Activated T-helper 1 cell treated with anti-CD3 and anti-CD28 coated beads, Interleukin-12 subunit alpha, Interleukin-12 subunit beta, Interleukin-2, Interleukin-4 antibody, amounts not matched to agents 30 ng/mL and 10 ng/mL and 1 ng/mL, durations not matched to agents 14 hours and 24 hours and 36 hours (primary cell): ENCODE measurements at regions not wholly inside any gene's neighbourhood (a gene's known extent, or its start where the extent isn't known, plus 50 kb on each side); places are given as distances from the start of the nearest gene placed in this dataset.
A peak's percentile ranks its signal among the peaks of the same experiment; 100 is the strongest.

Experiments used
- DNase-seq: peaks from one replicate; pipeline ENCODE4 v3.0.0; 2021; ENCODE audit warnings: low spot score
- H3K27ac Mint-ChIP-seq: one replicate; pipeline ENCODE4 v1.8.0; 2021; ENCODE audit warnings: mild to moderate bottlenecking, mixed read lengths
- H3K27me3 Mint-ChIP-seq: one replicate; pipeline ENCODE4 v1.8.0; 2022; ENCODE audit warnings: mild to moderate bottlenecking, moderate library complexity, mixed read lengths; ENCODE audit not compliant: insufficient read depth
- H3K36me3 Mint-ChIP-seq: one replicate; pipeline ENCODE4 v1.8.0; 2021; ENCODE audit warnings: low read depth, mixed read lengths
- H3K4me1 Mint-ChIP-seq: one replicate; pipeline ENCODE4 v1.8.0; 2021; ENCODE audit warnings: low read depth, mixed read lengths
- H3K4me3 Mint-ChIP-seq: one replicate; pipeline ENCODE4 v1.8.0; 2021; ENCODE audit warnings: mild to moderate bottlenecking, moderate library complexity, mixed read lengths
- H3K9me3 Mint-ChIP-seq: one replicate; pipeline ENCODE4 v1.8.0; 2021; ENCODE audit warnings: mixed read lengths
- intact Hi-C: fragments of 100-400 bp; cut with micrococcal nuclease; formaldehyde crosslinking; loops from one replicate; pipeline ENCODE4 v1.15.1; 2024

DNA sequence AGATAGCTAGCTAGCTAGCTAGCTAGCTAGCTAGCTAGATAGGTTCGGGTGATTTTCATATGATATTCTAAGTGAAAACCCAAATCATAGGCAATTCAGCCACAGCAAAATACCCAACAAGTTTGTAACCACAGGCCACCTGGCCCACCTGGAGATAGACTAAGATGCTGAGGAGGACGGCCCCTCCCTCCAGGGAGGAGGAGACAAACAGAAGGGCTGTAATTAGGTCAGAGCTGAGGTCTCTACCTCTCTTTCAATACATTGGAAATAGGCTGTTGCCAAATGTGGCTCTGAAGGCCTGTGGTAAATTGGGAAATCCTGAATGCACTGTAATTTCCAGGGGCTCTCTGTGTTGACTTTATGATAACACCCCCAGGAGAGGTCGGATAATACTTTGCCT lies 382.2 kb downstream of the FGF9 start:
- H3K36me3 Mint-ChIP-seq = peaks cover 8% of the 10 kb centered on the region
- peaks cover 19% of the 10 kb centered on the region for H3K9me3 Mint-ChIP-seq
- H3K27me3 Mint-ChIP-seq = peaks cover 5% of the 10 kb centered on the region
- H3K4me3 Mint-ChIP-seq = no peak overlapping the region
- intact Hi-C loops = no loop called here
- H3K4me1 Mint-ChIP-seq = peaks cover 24% of the 10 kb centered on the region
- no peak for DNase-seq
- H3K27ac Mint-ChIP-seq = no peak overlapping the region

DNA sequence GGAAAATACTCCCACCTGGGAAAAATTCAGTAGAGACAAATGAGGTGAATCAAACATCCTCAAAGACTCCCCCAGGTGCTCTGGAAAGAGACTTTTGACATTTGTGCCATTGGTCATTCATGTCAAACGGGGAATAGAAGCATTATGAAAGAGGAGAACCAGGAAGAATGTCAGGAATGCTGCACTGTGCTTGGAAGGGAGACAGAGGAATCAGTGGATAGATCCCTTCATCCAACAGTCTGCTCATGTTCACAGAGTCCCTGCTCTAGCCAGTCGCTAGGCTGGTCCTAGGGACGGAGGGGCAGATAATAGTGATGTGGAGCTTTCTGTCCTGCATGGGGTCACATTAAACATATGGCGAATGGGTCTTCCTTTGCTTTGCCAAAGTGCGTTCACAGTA lies 384.4 kb downstream of the FGF9 start:
- intact Hi-C loops = no loop called here
- Mint-ChIP-seq H3K27ac (no peak overlapping the region), H3K9me3 (peaks cover 13% of the 10 kb centered on the region), H3K4me1 (peaks cover 29% of the 10 kb centered on the region), H3K36me3 (peaks cover 5% of the 10 kb centered on the region), H3K27me3 (peaks cover 5% of the 10 kb centered on the region), H3K4me3 (no peak overlapping the region)
- DNase-seq = no peak

DNA sequence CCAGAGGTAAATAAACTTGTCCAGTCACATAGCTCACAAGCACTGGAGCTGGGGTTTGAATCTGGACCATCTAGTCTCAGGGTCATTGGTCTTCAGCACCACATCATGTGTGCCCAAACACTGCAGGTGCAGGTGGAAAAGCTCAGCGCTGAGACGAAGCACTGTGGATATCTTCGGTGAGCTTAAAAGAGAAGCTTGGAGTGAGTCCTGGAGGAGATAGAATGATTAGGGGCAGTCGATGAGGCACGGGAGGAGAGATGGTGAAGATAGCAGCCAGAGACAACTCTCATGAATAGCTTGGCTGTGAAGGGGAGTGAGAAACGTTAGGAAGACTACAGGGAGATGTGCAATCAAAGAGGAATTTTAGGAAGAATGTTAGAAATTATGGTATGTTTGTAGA lies 389.3 kb downstream of the FGF9 start:
- intact Hi-C loops = loop anchor here (5.0 to 10.0 kb wide), 3 partner anchors 102 to 425 kb away; partner anchors contain the start of gene FGF9
- Mint-ChIP-seq H3K4me1 (peaks cover 58% of the 10 kb centered on the region), H3K4me3 (no peak overlapping the region)

DNA sequence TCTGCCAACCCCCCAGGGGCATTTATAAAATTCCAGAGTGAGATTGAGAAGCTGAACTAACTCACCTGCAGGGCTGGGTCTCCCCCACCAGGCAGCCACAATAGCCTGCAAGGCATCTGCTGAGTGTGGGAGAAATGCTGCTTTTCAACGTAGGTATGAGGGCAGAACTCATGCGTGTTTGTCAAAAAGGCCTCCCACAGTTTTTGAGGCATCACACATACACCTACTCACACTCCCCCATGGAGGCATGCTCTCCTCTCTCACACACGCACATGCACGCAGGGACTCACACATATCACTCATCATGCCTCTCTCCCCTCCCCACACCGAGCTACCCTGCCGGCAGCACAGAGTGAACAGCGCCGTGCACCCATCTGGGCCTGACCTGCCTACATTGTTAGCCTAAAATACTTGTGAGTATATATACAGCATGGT lies 390.5 kb downstream of the FGF9 start:
- Mint-ChIP-seq H3K27ac (peak overlapping the region; percentile 83), H3K4me1 (peaks cover 65% of the 10 kb centered on the region), H3K9me3 (no peaks in the 10 kb centered on the region), H3K36me3 (peaks cover 4% of the 10 kb centered on the region), H3K4me3 (peak overlapping the region; percentile 53), H3K27me3 (no peaks in the 10 kb centered on the region)
- DNase-seq = peak; percentile 28
- intact Hi-C loops = loop anchor here (1.0 to 10.0 kb wide), 4 partner anchors 53 to 427 kb away; partner anchors contain the start of gene FGF9

More for the DNA sequence above, 389.3 kb downstream of the FGF9 start:
- H3K9me3 Mint-ChIP-seq = peaks cover 9% of the 10 kb centered on the region
- H3K27ac Mint-ChIP-seq = peak overlapping the region; percentile 1
- peaks cover under 1% of the 10 kb centered on the region for H3K36me3 Mint-ChIP-seq
- no peak for DNase-seq
- peaks cover 2% of the 10 kb centered on the region for H3K27me3 Mint-ChIP-seq

DNA sequence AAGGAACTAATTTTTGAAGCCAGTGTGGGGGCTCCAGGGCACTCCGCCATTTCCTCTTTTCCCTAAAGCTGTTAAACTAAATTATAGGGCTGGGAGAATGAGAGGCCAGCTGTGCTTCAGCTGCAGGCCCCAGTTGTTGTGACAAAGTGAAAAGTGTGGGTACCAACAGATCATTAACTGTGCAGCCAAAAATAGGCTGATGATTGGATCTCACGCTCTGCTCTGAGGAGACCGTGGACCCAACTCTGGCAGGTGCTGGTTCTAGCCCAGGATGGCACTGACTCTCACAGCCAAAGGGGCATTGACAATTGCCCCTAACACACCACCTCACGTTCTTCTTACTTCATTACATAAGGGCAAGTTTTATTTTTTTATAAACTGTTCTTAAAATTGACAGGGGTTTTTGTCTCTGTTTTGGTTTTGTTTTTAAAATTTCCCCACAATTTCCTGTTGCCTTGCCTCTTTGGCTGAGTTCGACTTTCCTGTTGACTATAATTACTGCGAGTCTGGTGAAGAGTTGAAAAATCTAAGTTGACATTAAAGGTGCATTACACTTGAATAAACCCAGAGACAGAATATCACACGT lies 391.0 kb downstream of the FGF9 start:
- intact Hi-C loops = loop anchor here (1.0 to 10.0 kb wide), 5 partner anchors 12 to 427 kb away; partner anchors contain the start of gene FGF9
- peaks cover 65% of the 10 kb centered on the region for H3K4me1 Mint-ChIP-seq
- no peaks in the 10 kb centered on the region for H3K27me3 Mint-ChIP-seq
- H3K4me3 Mint-ChIP-seq = peak overlapping the region; percentile 53
- H3K9me3 Mint-ChIP-seq = peaks cover 1% of the 10 kb centered on the region
- peaks cover 7% of the 10 kb centered on the region for H3K36me3 Mint-ChIP-seq
- H3K27ac Mint-ChIP-seq = peak overlapping the region; percentile 83
- DNase-seq = no peak

DNA sequence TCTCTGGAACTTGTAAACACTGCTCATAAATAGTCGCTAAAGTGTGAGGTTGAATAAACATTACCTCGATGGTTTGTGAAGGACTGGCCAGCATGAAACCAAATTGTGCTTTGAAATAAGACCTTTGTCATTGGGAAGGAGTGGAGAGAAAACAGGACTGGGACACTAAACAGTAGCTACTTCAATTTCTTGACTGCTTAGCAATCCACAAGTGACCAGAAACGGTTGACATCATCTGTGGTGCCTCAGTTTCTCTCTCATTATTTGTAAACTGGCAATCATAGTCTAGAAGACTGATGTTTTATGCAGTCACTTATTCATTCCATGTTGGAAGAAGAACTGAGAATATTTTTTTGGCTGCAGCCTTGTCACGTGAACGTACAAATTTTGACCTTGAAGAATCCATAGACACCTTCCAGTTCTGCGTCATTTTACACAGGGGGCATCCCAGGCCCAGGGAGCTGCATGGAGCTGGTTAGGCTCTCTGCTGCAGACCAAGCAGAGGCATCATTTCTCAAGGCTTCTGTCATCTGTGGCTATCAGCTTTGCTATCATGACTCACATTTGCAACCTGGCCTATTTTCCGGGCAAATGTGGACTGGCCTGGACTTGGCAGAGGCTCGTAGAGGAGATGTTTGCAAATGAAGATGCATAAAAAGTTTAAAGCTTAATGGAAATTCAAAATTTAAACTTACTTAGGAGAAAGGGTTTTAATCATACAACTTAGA lies 391.8 kb downstream of the FGF9 start:
- Mint-ChIP-seq H3K36me3 (peaks cover 9% of the 10 kb centered on the region), H3K27me3 (no peaks in the 10 kb centered on the region), H3K4me1 (peaks cover 65% of the 10 kb centered on the region), H3K4me3 (peak overlapping the region; percentile 53), H3K9me3 (peaks cover 4% of the 10 kb centered on the region), H3K27ac (peak overlapping the region; percentile 83)
- DNase-seq = no peak
- intact Hi-C loops = loop anchor here (1.0 to 10.0 kb wide), 4 partner anchors 12 to 428 kb away; partner anchors contain the start of gene FGF9

DNA sequence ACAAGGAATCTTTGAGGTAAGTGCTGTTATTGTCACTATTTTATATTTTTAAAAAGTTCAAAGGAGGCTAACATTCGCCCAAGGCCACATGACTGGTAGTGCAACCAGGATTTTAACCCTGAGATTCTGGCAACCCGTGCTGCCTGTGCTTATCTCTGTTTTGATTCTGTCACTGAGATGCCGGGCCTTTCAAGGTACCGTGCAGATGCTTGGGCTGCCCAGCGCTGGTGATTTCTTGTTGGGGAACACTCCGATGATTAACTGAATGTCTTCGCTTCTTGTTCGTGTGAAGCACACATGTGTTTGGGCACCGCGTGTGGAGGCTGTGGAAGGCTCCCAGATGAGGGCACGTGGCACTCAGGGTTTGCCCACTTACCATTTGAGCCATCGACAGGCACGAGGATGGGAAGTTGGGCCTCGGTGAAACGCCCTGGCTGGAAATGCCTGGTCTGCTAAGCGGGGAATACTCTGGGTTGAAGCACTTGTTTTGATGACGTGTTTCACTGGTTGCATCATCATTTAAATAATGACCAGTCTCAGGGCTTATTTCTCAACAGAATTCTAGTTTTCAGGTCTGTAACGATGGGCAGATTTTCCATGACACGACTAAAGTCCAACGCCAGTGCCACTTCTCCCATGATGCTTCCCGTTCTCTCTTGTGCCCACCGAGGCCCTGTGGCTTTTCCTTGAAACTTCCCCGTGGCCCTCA lies 392.7 kb downstream of the FGF9 start:
- intact Hi-C loops = loop anchor here (5.0 to 10.0 kb wide), 3 partner anchors 99 to 429 kb away; partner anchors contain the start of gene FGF9
- H3K4me3 Mint-ChIP-seq = no peak overlapping the region
- H3K4me1 Mint-ChIP-seq = peaks cover 65% of the 10 kb centered on the region
- H3K36me3 Mint-ChIP-seq = peaks cover 9% of the 10 kb centered on the region
- no peak overlapping the region for H3K27ac Mint-ChIP-seq
- H3K9me3 Mint-ChIP-seq = peaks cover 4% of the 10 kb centered on the region
- DNase-seq = no peak
- no peaks in the 10 kb centered on the region for H3K27me3 Mint-ChIP-seq

DNA sequence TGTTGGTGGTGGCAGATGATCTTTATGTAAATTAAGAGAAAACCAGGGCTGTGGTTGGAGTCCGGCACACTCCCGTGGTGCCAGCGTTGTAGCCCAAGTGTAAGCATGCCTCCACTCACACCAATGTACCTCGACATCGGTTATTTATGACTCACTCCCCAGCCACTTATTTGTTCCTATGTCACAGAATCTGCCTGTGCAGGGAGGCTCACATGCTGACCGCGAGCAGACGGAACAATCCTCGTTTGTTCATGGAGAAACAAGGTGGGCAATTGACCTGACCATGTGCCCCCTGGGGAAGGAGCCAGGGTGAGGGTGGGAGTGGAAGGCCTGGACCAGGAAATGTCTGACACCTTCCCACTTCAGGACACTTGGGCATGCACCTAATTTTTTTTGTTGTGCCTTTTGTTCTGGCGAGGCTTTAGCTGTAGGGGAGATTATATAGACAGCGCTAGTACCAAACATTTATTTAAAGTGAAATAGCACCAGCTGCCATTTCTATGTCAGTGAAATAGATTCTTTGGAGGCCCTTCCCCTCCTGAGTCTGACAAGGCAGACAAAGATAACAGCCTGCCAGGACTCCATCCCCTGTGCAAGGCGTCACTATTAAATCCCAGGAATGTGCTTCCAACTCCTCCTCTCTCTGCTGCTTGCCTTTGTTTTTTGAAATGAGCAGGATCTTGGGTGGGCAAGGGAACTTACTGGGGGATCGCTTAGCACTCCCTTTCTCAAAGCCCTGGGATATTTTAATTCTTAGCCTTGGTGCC lies 394.2 kb downstream of the FGF9 start:
- Mint-ChIP-seq H3K4me1 (peaks cover 56% of the 10 kb centered on the region), H3K27ac (no peak overlapping the region), H3K9me3 (peaks cover 4% of the 10 kb centered on the region), H3K4me3 (peak overlapping the region; percentile 13), H3K36me3 (peaks cover 9% of the 10 kb centered on the region), H3K27me3 (no peaks in the 10 kb centered on the region)
- DNase-seq = no peak
- intact Hi-C loops = loop anchor here (5.0 to 10.0 kb wide), 3 partner anchors 97 to 430 kb away; partner anchors contain the start of gene FGF9

DNA sequence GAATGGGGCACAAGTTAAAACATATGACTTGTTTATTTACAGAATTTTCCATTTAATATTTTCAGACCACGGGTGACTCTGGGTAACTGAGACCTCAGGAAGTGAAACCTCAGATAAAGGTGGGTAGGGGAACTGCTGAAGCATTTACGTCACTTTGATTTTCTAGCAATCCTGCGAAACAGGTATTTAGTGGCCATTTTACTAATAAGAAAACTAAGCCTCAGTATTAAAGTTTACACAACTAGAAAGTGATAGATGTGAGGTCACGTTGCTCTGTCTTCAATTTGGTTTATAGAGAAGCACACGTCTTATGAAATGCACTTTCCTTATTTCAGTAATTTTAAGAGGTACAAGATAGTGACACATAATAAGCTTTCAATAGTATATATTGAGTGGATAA lies 402.8 kb downstream of the FGF9 start:
- intact Hi-C loops = loop anchor here (1.0 to 2.0 kb wide), 4 partner anchors 11 to 89 kb away; no protein-coding TSS in a partner anchor
- Mint-ChIP-seq H3K9me3 (no peaks in the 10 kb centered on the region), H3K27ac (peak overlapping the region; percentile 79), H3K4me3 (no peak overlapping the region), H3K36me3 (no peaks in the 10 kb centered on the region), H3K4me1 (peaks cover 54% of the 10 kb centered on the region), H3K27me3 (no peaks in the 10 kb centered on the region)
- no peak for DNase-seq

DNA sequence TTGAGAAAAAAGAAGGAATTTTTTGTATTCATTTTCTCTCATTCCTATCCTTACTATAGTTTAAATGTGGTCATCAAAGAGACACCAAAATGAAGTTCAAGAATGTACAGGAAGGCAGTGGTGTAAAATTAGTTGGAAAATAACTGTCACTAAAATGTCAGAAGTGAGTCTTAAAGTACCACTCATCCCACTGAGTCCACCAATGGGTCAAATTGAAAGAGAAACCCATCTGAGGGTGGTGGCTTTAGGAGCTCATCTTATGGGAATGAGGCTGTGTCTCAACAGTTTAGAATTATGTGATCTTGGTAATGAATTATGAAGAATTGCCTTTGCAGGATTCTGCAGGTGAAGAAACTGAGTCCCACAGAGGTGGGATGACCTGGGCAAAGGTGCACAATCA lies 403.5 kb downstream of the FGF9 start:
- Mint-ChIP-seq H3K4me3 (peak overlapping the region; percentile 16), H3K27me3 (no peaks in the 10 kb centered on the region)

DNA sequence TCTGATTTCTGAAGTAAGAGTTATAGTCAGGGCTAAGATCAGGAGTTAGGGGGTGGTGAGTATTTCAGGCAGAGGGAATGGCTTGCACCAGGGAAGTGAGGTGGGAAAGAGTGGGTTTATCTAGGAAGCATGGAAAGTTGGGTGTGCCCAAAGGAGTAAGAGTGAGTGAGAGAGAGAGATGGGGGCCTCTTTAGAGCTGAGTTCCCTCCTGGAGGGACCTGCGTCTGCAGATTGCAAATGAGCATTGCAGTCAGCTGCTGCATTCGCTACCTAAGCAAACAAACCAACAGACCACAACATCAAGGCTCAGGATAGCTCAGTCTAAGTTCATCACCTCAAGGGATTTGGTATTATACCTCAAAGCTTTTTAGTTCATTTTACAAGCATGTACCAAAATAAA lies 405.8 kb downstream of the FGF9 start:
- H3K36me3 Mint-ChIP-seq = peaks cover under 1% of the 10 kb centered on the region
- H3K4me3 Mint-ChIP-seq = no peak overlapping the region
- no peaks in the 10 kb centered on the region for H3K9me3 Mint-ChIP-seq
- peak overlapping the region; percentile 65 for H3K27ac Mint-ChIP-seq
- intact Hi-C loops = no loop called here
- no peak for DNase-seq
- no peaks in the 10 kb centered on the region for H3K27me3 Mint-ChIP-seq
- H3K4me1 Mint-ChIP-seq = peaks cover 54% of the 10 kb centered on the region

More for the DNA sequence above, 403.5 kb downstream of the FGF9 start:
- H3K36me3 Mint-ChIP-seq = no peaks in the 10 kb centered on the region
- no peaks in the 10 kb centered on the region for H3K9me3 Mint-ChIP-seq
- no peak for DNase-seq
- intact Hi-C loops = loop anchor here (1.0 to 2.0 kb wide), 4 partner anchors 12 to 88 kb away; no protein-coding TSS in a partner anchor
- peaks cover 56% of the 10 kb centered on the region for H3K4me1 Mint-ChIP-seq
- H3K27ac Mint-ChIP-seq = peak overlapping the region; percentile 79

DNA sequence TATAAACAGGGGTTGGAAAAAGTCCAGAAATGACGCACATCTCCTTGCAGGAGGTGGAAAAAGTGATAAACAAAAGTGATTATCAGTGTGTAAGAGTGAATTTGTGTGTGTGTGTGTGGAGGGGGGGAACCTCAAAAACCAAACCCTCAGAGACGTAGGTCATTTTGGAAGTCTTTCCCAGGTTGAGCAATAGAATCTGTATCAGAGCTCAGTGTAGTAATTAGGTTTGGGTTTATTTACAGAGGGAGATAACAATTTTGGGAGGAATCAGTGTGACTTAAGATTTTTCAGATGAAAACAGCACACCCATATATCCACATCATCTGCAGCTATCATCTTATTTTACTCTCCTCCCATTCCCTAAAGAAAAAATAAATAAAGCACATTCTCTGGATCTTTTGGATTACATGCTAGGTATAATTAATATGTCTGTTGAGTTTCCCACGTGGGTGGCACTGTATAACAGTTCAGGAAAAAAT lies 406.4 kb downstream of the FGF9 start:
- DNase-seq = no peak
- Mint-ChIP-seq H3K27ac (peak overlapping the region; percentile 54), H3K4me3 (peak overlapping the region; percentile 1), H3K4me1 (peaks cover 57% of the 10 kb centered on the region), H3K36me3 (peaks cover 2% of the 10 kb centered on the region), H3K27me3 (no peaks in the 10 kb centered on the region), H3K9me3 (no peaks in the 10 kb centered on the region)
- intact Hi-C loops = no loop called here
